HEK293 (cell line): ENCODE measurements at regions not wholly inside any gene's neighbourhood (a gene's known extent, or its start where the extent isn't known, plus 50 kb on each side); places are given as distances from the start of the nearest gene placed in this dataset.

Source experiments
- CTCF ChIP-seq: fragments of 450-650 bp; formaldehyde crosslinking; IDR thresholded peaks from 2 replicates; pipeline ENCODE4 v1.5.1; 2016; ENCODE audit warnings: missing biosample characterization, missing genetic modification characterization
- ZBTB48 ChIP-seq: fragments of 450-650 bp; formaldehyde crosslinking; IDR thresholded peaks from 2 replicates; pipeline ENCODE4 v1.5.1; 2016; ENCODE audit warnings: missing biosample characterization, missing genetic modification characterization
- ZBTB7A ChIP-seq: fragments of 450-650 bp; formaldehyde crosslinking; IDR thresholded peaks from 2 replicates; pipeline ENCODE4 v1.5.1; 2016; ENCODE audit warnings: low read depth, missing biosample characterization, missing genetic modification characterization
- ZBTB8A ChIP-seq: fragments of 450-650 bp; formaldehyde crosslinking; IDR thresholded peaks from 2 replicates; pipeline ENCODE4 v1.5.1; 2016; ENCODE audit warnings: missing biosample characterization, missing genetic modification characterization
- ZNF660 ChIP-seq: fragments of 450-650 bp; IDR thresholded peaks from 2 replicates; pipeline ENCODE4 v1.5.1; 2018; ENCODE audit warnings: missing biosample characterization, mild to moderate bottlenecking, missing genetic modification characterization
- TF ChIP-seq, protein P1 (sequence below): fragments of 450-650 bp; formaldehyde crosslinking; IDR thresholded peaks from 2 replicates; pipeline ENCODE4 v1.5.1; 2016; ENCODE audit warnings: missing biosample characterization, missing genetic modification characterization, borderline replicate concordance
- TF ChIP-seq, protein P2 (sequence below): fragments of 450-650 bp; formaldehyde crosslinking; IDR thresholded peaks from 2 replicates; pipeline ENCODE4 v1.5.1; 2016; ENCODE audit warnings: missing biosample characterization, missing genetic modification characterization

DNA sequence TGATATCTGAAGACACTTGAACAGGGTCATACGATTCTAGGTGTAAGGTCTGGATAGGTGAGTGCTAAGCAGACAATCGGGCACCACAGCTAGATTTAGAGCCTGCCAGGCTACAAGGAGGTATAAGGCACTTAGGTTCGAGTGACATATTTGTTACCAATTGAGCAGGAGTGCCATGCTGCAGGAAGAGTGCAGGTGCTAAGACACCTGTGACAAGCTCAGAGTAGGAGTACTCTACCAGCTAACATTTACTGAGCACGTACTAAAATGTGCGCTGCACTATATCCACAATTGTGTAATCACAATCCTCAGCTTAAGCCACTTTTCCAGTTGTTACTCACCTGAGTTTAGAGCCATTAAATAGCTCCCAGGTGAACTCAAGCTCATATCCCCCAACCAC lies 227.8 kb upstream of the MOCS1 start:
- TF ChIP-seq ZNF660 (tag by site-specific recombination) (no peak), CTCF (tag by site-specific recombination) (no peak), ZBTB7A (tag by site-specific recombination) (no peak), ZBTB8A (tag by site-specific recombination) (no peak), ZBTB48 (tag by site-specific recombination) (no peak)
- TF ChIP-seq, protein P1, sequence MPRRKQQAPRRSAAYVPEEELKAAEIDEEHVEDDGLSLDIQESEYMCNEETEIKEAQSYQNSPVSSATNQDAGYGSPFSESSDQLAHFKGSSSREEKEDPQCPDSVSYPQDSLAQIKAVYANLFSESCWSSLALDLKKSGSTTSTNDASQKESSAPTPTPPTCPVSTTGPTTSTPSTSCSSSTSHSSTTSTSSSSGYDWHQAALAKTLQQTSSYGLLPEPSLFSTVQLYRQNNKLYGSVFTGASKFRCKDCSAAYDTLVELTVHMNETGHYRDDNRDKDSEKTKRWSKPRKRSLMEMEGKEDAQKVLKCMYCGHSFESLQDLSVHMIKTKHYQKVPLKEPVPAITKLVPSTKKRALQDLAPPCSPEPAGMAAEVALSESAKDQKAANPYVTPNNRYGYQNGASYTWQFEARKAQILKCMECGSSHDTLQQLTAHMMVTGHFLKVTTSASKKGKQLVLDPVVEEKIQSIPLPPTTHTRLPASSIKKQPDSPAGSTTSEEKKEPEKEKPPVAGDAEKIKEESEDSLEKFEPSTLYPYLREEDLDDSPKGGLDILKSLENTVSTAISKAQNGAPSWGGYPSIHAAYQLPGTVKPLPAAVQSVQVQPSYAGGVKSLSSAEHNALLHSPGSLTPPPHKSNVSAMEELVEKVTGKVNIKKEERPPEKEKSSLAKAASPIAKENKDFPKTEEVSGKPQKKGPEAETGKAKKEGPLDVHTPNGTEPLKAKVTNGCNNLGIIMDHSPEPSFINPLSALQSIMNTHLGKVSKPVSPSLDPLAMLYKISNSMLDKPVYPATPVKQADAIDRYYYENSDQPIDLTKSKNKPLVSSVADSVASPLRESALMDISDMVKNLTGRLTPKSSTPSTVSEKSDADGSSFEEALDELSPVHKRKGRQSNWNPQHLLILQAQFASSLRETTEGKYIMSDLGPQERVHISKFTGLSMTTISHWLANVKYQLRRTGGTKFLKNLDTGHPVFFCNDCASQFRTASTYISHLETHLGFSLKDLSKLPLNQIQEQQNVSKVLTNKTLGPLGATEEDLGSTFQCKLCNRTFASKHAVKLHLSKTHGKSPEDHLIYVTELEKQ (tag by site-specific recombination), result no peak
- TF ChIP-seq, protein P2, sequence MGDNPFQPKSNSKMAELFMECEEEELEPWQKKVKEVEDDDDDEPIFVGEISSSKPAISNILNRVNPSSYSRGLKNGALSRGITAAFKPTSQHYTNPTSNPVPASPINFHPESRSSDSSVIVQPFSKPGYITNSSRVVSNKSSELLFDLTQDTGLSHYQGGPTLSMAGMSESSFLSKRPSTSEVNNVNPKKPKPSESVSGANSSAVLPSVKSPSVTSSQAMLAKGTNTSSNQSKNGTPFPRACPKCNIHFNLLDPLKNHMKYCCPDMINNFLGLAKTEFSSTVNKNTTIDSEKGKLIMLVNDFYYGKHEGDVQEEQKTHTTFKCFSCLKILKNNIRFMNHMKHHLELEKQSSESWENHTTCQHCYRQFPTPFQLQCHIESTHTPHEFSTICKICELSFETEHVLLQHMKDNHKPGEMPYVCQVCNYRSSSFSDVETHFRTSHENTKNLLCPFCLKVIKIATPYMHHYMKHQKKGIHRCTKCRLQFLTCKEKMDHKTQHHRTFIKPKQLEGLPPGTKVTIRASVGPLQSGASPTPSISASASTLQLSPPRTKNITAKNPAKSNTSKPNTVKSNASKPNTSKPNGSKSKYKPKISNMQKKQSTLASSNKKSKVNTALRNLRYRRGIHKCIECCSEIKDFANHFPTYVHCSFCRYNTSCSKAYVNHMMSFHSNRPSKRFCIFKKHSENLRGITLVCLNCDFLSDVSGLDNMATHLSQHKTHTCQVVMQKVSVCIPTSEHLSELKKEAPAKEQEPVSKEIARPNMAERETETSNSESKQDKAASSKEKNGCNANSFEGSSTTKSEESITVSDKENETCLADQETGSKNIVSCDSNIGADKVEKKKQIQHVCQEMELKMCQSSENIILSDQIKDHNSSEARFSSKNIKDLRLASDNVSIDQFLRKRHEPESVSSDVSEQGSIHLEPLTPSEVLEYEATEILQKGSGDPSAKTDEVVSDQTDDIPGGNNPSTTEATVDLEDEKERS, result no peak
